Left renal cortex interstitium (tissue), 4 donors: ENCODE measurements at regions not wholly inside any gene's neighbourhood (a gene's known extent, or its start where the extent isn't known, plus 50 kb on each side); places are given as distances from the start of the nearest gene placed in this dataset.

Experiments
- DNase-seq, 4 donors: peaks; one replicate each; pipeline ENCODE4 v3.0.0-alpha.2; 2013; ENCODE audit warnings: low read depth in 4 of 4, low spot score in 2 of 4, missing footprints in 1 of 4

DNA sequence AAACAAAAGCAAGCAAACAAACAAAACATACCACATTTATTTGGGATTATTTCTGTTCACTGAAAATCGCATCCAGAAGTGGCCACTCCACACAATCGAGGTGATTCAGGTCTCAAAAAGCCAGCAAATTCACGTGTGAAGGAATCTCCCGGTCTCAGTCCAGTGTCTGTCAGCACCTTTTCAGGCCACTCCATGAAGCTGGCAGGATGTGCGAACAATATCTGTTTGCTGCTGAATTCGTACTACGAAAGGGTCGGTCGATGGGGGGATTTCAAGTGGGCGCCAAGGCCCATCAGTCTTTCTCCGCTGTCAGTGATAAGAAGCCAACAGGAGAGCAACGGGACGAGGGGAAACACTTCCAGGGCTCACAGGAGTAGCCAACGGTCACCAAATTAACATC, 505.1 kb downstream of the IRX1 start:
- DNase-seq: no peak

DNA sequence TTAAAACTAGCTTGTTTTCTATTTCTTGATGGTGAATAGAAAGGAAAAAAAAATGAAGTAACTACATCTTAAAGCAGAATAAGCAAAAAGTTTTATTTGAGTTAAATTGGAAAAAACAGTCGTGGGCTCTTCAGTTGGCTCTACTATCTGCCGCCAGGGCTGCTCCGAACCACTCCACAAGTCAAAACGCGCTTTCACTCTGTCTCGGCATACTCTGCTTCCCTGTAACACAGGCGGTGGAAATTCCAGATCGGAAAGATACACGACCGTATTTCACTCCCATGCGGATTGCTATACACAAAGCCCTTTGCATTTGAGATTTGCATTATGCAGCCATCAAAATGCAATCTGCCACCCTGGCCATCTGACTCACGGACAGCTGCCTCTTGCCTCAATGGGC, 505.6 kb downstream of the IRX1 start:
- no peak for DNase-seq

DNA sequence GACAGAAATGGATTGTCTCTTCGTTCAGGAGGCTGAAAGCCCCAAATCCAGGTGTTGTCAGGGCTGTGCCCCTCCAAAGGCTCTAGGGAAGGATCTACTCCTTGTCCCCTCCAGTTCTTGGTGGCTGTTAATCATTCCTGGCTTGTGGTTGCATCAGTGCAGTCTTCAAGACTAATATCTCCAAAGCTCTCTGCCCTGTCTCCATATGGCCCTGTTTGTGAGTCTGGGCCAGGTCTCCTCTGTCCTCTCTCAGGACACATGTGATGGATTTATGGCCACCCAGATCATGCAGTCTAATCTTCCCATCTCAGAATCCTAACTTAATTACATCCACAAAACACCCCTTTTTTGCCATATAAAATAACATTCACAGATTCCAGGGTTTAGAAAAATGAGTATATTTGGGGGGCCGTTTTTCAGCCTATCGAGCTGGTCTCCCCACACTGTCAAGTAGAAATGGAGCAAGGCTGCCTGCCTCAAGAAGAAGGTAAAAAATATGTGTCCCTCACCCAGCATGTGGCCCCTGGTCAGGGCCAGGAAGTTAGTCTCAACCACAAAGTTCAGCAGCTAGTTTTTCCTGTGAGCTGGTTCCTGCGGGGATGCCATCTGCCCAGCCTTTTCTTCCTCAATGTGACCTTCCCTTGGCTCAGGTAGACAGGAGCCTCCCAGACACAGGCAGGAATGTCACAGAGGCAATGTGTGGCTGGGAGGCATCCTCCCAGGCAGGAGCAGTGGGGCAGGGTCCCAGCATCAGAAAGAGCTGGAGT, 509.4 kb downstream of the IRX1 start:
- no peak for DNase-seq

DNA sequence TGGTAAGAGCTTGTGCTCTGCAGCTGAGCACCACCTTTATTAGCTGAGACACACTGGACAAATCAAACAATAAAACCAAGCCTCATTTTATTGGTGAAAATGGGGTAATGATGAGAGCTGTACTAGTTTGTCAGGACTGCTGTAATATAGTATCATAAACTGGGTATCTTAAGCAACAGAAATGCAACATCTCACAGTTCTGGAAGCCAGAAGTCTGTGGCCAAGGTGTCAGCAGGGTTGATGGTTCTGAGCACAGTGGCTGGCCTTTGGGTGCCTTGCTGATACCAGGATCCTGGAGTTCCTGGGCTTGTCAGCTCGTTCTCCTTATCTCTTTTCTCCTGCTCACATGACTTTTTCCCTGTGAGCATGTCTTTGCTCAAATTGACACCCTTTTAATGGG, 513.1 kb downstream of the IRX1 start:
- no peak for DNase-seq

DNA sequence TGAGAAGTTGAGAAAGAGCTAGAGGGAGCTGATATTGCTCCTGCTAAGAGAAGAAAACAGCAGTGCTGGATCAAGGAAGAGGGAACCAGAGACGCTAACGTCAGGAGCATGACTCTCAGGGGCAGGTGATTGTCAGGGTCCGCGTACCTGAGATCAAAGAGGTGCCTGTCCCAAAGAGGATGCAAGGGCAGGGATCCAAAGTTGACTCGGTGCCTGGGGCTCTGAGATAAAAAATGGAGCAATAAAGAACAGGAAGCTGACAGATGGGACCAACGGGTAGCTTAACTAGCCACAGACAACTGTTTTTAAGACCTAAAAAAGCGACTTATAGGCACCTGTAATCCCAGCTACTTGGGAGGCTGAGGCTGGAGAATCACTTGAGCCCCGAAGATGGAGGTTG, 517.8 kb downstream of the IRX1 start:
- no peak for DNase-seq

DNA sequence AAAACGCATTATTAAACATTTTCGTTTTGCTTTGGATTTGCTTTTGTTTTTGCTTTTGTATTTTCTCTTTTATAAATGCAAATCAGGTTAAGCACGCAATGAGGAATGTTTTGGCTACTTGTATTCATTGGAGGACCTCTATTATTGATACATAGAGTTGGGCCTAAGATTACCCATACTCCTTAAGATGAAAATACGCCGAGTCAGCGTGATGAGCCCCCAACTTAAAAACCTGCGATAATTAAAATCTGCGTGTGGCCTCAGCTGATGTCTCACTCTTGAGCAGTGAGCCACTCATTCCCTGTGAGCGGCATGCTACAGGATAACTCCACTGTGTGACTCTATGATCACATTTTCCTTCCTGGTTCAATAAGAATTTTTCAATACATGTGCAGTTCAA, 518.3 kb downstream of the IRX1 start:
- DNase-seq: no peak

DNA sequence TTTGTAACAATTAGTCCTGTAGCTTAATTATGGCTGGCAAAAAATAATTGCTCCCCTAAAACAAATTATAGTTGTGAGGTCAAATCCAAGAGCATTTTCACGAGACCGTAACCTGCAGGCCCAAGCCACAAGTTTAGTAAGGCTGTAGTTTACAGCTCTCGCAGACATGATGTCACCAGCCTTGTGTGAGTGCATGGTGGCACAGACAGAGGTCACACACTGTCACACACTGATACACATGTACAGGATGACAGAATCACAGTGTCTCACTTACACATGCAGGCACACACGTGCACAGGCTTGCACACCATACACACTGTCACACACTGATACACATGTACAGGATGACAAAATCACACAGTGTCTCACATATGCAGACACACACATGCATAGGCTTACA, 518.8 kb downstream of the IRX1 start:
- no peak for DNase-seq

DNA sequence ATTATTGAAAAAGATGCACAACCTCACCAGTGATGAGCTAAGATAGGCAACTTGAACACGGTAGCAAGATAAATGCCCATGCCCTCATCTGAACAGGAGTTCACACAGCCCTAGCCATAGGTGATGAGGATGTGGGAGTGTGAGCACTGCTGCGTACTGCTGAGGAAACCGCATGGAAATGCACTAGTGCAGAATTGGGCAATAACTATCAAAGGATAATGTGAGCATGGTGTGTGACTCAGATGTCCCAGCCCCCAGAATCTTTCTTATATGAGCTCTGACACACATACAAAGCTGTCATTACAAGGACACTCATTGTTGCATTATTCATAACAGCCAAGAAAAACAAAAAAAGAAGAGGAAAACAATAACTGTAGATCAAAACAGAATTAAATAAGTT, 521.2 kb downstream of the IRX1 start:
- no peak for DNase-seq

DNA sequence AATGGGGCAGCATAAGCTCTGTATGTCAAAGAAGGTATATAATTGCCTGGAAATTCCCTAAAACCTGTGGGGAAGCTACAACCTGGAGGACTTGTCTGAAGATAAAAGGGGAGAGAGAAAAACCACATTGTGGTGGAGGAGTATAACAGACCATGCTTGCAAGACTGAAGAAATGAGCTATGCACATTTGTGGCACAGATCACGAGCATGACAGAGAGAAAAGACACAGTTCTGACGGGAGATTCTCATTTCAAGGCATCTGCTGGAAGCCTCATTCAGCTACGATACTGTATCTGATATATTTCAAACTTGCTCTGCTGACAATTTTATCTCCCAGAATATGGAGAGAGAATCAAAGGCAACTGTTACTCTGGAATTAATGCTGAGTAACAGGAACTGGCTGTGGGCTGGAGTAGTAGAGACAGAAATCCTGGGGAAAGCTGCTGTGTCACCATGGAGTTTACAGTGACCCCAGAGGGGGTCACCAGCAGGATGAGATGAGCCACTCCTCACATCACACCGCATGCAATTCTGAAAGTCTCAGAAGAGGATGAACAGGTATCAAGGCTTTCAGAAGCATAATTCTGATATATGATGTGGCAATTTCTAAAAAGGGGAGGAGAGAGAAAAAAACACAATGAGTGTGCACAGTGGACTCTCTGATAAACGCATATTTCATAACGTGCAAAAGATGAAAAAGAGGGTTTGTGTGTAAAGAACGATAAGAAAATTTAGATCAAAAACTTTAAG, 528.8 kb downstream of the IRX1 start:
- DNase-seq: no peak

DNA sequence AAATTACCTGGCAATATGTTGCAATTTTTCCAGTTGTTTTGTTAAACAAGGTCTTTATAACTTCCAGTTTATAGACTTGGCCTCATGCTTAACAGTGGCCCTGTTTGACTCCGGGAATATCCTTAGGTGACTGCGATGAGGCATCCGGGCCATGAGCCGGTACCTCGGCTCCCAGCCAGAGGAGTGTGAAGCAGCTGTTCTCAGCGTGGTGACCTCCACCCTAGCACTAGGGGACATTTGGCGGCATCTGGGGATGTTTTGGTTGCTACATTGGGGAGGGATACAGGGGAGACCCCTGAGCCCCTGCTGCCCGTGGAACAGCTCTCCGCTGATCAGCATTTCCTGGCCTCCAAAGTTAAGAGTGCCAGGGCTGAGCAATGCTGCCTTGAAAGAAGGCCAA, 533.4 kb downstream of the IRX1 start:
- DNase-seq: no peak

DNA sequence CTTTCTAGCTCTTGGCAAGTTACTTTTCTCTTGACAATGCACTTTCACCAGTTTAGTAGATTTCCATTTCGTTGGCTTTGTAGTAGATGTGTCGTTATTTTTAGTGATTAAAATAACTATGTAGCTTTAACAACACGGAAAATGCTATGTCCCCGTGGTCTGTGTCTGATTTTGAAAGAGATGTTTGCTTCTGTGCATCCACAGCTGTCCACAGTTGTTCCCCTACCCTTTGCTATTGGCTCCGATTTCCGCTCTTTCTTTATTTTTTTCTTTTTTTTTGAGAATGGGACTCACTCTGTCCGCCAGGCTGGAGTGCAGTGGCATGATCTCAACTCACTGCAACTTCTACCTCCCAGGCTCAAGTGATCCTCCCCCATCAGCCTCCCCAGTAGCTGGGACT, 533.9 kb downstream of the IRX1 start:
- no peak for DNase-seq

DNA sequence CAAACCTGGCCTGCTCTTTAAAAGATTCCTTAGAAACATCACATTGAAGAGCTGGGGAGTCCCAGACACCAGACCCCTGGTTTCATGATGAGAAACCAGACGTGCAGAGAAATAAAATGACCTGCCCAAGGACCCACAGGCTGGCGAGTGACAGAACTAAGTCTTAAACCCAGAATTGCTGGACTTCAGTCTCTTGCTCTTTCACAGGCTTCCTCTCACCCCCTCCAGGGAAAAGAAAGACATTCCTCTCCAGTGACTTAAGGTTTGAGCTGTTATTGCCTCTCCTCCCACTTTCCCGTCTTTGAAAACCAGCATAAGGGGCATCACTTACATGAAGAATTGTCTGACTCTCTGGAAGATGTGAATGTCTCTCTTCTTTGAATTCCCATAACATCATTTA, 535.2 kb downstream of the IRX1 start:
- no peak for DNase-seq

DNA sequence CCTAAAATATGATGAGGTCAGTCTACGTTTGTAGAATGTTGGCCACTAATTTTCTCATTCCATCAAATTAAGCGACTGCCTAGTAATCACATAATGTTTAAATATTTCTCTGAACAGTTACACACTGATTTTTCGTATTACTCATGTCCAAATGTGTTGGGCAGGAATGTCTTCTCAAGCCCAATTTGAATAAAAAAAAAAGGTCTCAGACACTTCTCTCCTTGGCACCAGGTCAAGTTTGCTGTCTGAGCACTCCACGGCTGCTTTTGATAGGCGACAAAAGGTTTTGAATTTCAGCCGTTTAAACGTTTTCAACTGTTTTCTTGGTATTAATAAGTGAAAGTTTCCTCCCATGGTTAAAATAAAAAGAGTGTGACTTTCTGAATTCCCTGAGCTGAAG, 542.1 kb downstream of the IRX1 start:
- no peak for DNase-seq

DNA sequence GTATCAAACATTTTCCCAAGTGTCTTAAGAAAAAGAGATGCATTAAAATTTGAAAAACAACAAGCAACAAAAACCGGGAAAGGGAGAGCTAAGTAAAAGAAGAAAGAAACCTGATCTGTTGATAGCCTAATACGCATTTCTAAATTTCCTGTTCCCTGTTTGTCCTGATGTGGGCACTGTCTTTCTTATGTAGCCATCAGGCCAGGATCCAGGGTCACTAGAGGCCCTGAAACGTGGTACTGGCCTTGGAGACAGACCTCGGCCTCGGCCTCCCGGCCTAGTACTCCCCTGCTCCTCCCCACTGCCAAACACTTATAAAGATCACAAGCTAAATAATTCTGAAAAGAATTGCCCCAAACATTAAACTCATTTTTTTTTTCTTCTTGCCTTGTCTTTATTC, 547.2 kb downstream of the IRX1 start:
- no peak for DNase-seq

DNA sequence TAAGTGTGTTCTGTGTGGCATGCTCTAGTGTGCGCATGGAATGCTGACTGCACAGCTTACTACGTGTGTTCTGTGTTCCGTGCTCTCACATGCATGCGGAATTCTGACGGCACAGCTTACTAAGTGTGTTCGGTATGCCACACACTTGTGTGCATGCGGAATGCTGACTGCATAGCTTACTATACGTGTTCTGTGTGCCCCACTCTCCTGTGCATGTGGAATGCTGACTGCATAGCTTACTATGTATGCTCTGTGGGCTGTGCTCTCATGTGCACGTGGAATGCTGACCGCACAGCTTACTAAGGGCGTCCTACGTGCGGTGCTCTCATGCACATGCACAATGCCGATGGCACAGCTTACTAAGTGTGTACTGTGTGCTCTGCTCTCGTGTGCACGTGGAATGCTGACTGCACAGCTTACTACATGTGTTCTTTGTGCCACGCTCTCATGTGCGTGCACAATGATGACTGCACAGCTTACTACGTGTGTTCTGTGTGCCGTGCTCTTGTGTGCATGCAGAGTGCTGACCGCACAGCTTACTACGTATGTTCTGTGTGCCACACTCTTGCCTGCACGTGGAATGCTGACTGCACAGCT, 548.9 kb downstream of the IRX1 start:
- DNase-seq: no peak

DNA sequence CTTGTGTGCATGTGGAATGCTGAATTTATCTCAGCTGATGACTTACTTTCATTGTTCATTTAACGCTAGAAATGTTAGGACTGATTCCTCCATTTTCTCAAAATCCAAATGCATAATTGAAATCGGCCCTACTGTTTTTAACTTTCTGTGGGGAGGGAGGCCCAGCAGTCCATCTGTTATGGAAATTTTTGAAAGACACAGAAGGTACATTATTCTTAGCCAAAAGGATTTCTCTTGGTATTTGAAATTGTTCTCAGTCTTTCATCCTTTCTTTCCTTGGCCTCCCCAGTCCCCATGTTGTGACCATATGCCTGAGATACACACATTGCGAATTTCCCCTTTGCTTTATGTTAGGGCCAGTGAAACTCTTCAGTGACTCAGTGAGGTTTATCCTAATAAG, 549.9 kb downstream of the IRX1 start:
- DNase-seq: no peak

DNA sequence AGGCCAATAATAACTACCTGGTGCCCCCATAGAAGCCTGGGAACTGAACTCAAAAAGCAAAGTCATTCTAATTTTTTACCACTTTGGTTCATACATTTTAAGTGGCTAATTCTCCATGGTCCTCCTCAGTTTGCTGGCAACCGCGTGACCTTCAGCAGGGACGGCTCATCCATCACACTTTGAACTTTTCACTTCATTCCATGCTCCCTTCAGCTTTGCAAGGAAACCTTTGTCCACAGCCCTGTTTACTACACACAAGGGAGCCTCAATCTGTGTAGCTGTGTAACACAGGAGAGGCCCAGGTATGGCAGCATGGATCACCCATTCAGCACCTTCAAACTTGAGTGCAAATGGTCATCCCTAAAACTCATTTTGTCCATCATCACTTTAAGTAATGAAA, 552.4 kb downstream of the IRX1 start:
- no peak for DNase-seq

DNA sequence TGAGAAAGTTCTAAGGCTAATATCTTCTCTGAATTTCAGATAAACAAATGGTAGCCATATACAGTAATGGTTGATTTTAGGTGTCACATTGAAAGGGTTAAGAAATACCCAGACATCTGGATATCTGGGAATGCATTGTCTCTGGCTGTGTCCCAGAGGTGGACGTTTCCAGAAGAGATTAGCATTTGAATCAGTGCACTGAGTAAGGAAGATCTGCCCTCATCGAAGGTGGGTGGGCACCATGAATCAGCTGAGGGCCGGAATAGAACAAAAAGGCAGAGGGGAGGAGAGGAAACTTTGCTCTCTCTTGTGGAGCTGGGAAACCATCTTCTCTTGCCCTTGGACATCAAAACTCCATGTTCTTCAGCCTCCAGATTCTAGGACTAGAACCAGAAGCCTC, 554.4 kb downstream of the IRX1 start:
- no peak for DNase-seq

DNA sequence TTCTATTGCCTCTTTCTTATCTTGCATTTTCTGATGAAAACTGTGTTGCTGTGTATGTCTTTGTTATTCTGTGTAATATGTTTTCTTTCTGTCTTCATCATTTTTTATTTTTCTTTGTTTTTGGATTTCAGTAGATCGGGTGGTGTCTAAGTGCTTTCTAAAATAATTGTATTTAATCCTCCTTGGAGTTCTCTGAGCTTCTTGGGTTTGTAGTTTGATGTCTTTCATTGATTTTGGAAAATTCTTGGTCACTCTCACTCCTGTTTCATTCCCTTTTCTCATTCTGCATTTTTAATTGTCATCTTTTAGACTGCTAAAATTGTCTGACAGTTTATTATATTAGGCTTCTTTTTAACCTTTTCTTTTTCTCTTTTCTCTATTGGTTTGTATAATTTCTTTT, 560.5 kb downstream of the IRX1 start:
- no peak for DNase-seq

DNA sequence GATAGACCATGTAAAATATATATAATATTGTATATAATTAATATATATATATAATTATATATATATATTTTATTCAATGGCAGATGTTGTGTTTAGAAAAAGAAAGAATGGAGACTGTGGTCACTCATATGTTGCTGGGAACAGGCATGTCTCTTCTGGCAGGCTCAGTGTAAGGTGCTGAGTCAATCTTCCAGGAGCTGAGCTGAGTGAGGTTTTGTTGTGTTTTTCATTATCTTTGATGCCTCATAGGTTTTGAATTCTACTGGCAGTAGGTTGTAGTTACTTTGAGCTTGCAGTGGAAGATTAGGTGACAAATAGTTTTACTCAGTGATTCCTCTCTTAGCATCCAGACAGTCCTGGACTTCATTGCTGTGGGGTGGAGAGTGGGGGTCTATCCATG, 561.3 kb downstream of the IRX1 start:
- no peak for DNase-seq

DNA sequence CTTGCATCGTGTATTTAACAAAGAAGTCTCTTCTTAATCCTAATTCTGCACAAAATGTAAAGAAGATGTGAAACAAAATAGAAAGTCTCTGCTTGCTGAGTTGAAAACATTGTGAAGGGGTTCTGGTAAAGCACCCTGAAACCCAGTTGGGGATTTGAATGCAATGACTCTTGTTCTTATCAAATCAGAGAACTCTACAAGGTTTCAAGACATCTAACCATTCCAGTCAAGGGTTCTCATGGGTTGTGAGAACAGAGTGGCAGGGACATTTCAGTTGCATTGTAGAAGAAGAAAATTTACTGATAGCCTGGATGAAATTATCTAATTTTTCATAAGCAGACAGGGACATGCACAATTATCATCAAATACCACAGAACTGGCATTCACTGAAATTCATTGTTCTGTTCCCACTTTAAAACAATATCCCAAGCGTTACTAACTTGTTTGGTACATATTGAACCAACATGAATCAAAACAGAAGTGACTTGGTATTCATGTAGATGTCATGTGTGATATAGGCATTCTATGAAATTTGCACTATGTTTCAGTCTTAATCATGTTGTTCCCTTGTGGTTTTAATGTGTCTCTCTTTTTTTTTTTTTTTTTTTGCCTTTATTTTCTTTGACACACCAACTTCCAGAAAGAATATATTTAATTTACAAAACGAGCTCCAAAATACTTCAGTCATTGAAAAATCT, 563.3 kb downstream of the IRX1 start:
- no peak for DNase-seq

DNA sequence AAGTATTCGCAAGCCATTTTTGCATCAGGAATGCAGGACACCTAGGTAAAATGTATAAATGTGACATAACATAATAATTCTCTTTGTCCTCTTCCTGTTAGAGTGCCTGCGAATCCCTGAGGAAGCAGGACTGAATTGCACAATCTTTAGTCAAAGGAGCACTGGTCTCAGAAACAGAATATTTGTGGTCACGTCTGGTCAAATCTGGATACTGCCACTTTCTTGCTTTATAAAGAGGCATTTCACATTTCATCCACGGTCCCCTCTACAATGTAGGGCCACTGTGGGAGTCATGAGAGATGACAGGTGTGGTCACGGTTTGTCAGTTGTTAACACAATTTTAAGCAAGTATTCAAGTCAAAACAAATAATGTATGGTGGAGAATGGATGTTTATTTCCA, 564.0 kb downstream of the IRX1 start:
- DNase-seq: no peak
